Kidney (tissue), 13 donors: ENCODE measurements at regions not wholly inside any gene's neighbourhood (a gene's known extent, or its start where the extent isn't known, plus 50 kb on each side); places are given as distances from the start of the nearest gene placed in this dataset.

ENCODE experiments used
- DNase-seq, 5 donors: peaks; one replicate each; pipeline ENCODE4 v3.0.0-alpha.2; 2013 to 2020
- FAIRE-seq: peaks from 2 replicates; lab custom pipeline; 2012; peaks lifted over from hg19 to GRCh38; lab: Jason Lieb, UNC
- H3K27ac ChIP-seq, 2 donors: one replicate each; pipeline ENCODE4 v1.7.0; 2013; ENCODE audit warnings: low read depth in 2 of 2, low read length in 2 of 2, inconsistent platforms in 1 of 2
- H3K27me3 ChIP-seq: one replicate; pipeline ENCODE4 v1.7.1; 2013; ENCODE audit warnings: low read length, inconsistent platforms; ENCODE audit not compliant: control insufficient read depth, insufficient read depth
- H3K36me3 ChIP-seq, 3 donors: one replicate each; pipeline versions ENCODE4 v1.7.0 to v1.7.1; 2013; ENCODE audit warnings: low read length in 3 of 3, control low read depth in 1 of 3, inconsistent platforms in 1 of 3; ENCODE audit not compliant: insufficient read depth in 3 of 3, control insufficient read depth in 2 of 3
- H3K4me1 ChIP-seq, 3 donors: one replicate each; pipeline versions ENCODE4 v1.7.0 to v1.7.1; 2013; ENCODE audit warnings: low read length in 3 of 3, inconsistent platforms in 1 of 3, low read depth in 1 of 3; ENCODE audit not compliant: control insufficient read depth in 2 of 3, insufficient read depth in 2 of 3
- H3K4me3 ChIP-seq, 3 donors: one replicate each; pipeline versions ENCODE4 v1.7.0 to v1.8.1; 2013; ENCODE audit warnings: low read length in 3 of 3, control low read depth in 1 of 3, inconsistent platforms in 1 of 3
- H3K9ac ChIP-seq, 3 donors: one replicate each; pipeline versions ENCODE4 v1.7.0 to v1.7.1; 2013; ENCODE audit warnings: low read length in 3 of 3, control low read depth in 1 of 3, inconsistent platforms in 1 of 3
- H3K9me3 ChIP-seq, 3 donors: one replicate each; pipeline versions ENCODE4 v1.7.0 to v1.7.1; 2013; ENCODE audit warnings: low read length in 3 of 3, control low read depth in 1 of 3, inconsistent platforms in 1 of 3; ENCODE audit not compliant: control insufficient read depth in 2 of 3, insufficient read depth in 1 of 3
- intact Hi-C: fragments of 100-400 bp; cut with DNase I; formaldehyde crosslinking; loops from one replicate; pipeline ENCODE4 v1.11.1; 2022
- TF ChIP-seq, protein P1 (sequence below): IDR thresholded peaks from 3 replicates; pipeline ENCODE4 v1.5.1; 2012; ENCODE audit warnings: mild to moderate bottlenecking, moderate library complexity, borderline replicate concordance; ENCODE audit not compliant: insufficient read depth; ENCODE audit errors: extremely low read depth
- donor health status: control.
- donor health status: control.
- donor health status: control.
- donor health status: control.
- donor health status: control.
- donor health status: DM: yes; HTN: yes; CAD: no.
- donor health status: Normal renal cell carcinoma (clear cell type).

DNA sequence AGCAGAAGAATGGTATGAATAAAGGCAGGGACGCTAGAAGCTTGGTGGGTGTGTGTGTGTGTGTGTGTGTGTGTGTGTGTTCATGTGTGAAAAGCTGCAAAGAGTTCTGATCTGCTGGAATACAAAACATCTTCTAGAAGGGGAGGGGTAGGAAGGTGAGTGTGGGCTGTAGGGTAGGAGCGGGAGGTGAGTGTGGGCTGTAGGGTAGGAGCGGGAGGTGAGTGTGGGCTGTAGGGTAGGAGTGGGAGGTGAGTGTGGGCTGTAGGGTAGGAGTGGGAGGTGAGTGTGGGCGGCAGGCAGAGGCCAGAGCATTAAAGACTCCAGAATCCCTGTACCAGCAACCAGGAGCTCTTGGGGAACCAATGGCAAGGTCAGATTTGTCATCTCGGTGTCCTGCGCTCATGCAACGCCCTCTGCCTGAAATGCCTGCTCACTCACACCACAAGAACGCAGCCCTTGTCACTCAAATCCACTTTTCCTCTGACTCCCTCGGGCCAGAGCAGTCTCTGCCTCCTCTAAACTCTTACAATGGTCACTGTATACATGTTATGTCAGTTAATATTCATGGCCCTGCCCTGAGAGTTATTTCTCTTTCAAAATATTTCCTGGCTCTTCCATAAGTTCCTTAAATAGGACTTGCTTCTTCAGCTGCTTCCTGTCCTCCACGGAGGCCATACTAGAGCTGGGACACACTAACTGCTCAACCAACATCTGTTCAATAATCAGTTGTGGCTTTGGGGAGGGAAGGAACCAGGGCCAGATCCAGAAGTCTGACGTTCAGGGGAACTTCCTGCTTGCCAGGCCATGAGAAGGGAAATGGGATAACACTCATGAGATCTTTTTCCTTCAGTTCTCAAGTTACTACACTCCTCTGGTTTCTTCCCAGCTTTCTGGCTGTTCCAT lies 53.6 kb upstream of the ZNF644 start:
- no peak overlapping the region for H3K9ac ChIP-seq
- H3K27me3 ChIP-seq, result no peaks in the 10 kb centered on the region
- H3K4me1 ChIP-seq, result no peaks in the 10 kb centered on the region
- H3K9me3 ChIP-seq, result no peaks in the 10 kb centered on the region
- H3K27ac ChIP-seq, result no peak overlapping the region
- no peak overlapping the region for H3K4me3 ChIP-seq
- intact Hi-C loops, result no loop called here
- FAIRE-seq (no peak), DNase-seq (no peak)
- TF ChIP-seq, protein P1, sequence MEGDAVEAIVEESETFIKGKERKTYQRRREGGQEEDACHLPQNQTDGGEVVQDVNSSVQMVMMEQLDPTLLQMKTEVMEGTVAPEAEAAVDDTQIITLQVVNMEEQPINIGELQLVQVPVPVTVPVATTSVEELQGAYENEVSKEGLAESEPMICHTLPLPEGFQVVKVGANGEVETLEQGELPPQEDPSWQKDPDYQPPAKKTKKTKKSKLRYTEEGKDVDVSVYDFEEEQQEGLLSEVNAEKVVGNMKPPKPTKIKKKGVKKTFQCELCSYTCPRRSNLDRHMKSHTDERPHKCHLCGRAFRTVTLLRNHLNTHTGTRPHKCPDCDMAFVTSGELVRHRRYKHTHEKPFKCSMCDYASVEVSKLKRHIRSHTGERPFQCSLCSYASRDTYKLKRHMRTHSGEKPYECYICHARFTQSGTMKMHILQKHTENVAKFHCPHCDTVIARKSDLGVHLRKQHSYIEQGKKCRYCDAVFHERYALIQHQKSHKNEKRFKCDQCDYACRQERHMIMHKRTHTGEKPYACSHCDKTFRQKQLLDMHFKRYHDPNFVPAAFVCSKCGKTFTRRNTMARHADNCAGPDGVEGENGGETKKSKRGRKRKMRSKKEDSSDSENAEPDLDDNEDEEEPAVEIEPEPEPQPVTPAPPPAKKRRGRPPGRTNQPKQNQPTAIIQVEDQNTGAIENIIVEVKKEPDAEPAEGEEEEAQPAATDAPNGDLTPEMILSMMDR, result no peak
- no peaks in the 10 kb centered on the region for H3K36me3 ChIP-seq

DNA sequence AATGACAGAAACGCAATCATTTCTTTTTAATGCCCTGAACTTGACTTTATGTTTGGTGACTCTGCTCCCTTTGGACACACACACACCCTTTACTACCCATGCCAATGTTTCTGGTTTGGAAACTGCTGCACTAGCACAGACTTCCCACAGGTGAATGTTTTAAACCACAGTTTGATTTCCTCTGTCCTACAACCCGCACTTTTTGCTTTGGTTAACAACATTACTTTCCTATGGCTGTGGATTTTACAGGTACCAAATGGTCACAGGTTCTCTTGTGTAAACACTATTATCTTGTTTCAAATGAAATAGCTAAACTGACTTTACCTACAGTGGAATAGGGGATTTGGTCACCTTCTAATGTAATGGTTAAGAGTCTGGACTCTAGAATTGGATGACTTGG lies 51.5 kb upstream of the ZNF644 start:
- Histone ChIP-seq H3K36me3 (no peaks in the 10 kb centered on the region), H3K9ac (no peak overlapping the region), H3K27me3 (no peaks in the 10 kb centered on the region), H3K4me3 (no peak overlapping the region), H3K4me1 (no peaks in the 10 kb centered on the region), H3K27ac (no peak overlapping the region), H3K9me3 (no peaks in the 10 kb centered on the region)
- intact Hi-C loops, result no loop called here
- DNase-seq (no peak), FAIRE-seq (no peak)
- TF ChIP-seq, protein P1, result no peak

DNA sequence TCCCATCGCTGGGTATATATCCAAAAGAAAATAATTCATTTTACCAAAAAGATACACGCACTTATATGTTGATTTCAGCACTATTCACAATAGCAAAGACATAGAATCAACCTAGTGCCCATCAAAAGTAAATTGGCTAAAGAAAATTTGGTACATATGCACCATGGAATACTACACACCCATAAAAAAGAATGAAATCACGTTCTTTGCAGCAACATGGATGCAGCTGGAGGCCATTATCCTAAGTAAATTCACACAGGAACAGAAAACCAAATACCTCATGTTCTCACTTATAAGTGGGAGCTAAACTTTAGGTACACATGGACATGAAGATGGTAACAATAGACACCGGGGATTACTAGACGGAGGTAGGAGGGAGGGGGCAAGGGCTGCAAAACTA lies 50.0 kb upstream of the ZNF644 start:
- DNase-seq, result no peak
- intact Hi-C loops, result no loop called here
- no peak overlapping the region for H3K27ac ChIP-seq
- H3K9ac ChIP-seq, result no peak overlapping the region
- H3K36me3 ChIP-seq, result no peaks in the 10 kb centered on the region
- H3K4me1 ChIP-seq, result no peaks in the 10 kb centered on the region
- H3K4me3 ChIP-seq, result no peak overlapping the region
- no peaks in the 10 kb centered on the region for H3K9me3 ChIP-seq
- TF ChIP-seq, protein P1, result no peak
- no peaks in the 10 kb centered on the region for H3K27me3 ChIP-seq
- FAIRE-seq, result no peak
